ENCODE measurements at regions not wholly inside any gene's neighbourhood (a gene's known extent, or its start where the extent isn't known, plus 50 kb on each side); places are given as distances from the start of the nearest gene placed in this dataset.

DNA sequence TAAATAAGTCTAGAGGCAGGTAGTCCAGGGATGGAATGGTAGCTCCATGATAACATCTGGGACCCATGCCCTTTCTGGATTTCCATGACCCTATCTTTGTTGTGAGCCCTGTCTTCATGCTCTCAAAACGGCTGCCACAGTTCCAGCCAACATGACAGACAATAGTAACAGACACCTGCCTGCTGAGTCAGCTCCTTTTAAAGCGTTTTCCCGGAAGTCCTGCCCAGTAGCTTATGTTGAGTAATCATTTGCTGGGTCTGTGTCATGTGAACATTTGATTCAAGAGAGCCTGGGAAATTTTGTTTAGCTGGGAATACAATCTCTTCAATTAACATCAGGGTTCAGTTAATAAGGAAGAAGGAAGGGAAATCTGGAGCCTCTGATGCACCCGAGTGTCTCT is 262.2 kb upstream of the SULF2 start:
- Histone ChIP-seq H3K4me3 (ENCODE audit: low read depth, low read length) (no peak overlapping the region), H3K36me3 (ENCODE audit: control insufficient read depth, insufficient read depth, low read length) (no peaks in the 10 kb centered on the region), H3K27me3 (ENCODE audit: control insufficient read depth, insufficient read depth, low read length) (peaks cover 3% of the 10 kb centered on the region; the same call in 1 of the 2 replicates)
- no peak for DNase-seq (ENCODE audit: low read depth)
- CTCF ChIA-PET: no interaction called here
- POLR2A ChIA-PET: no interaction called here
- TF ChIP-seq CTCF (IDR thresholded peaks at IDR 0.05; ENCODE audit: insufficient read depth, low read depth, low read length): no peak

GRCh38 chr20:48042628-48043027 is 257.3 kb upstream of the SULF2 start:
- Histone ChIP-seq H3K36me3 (ENCODE audit: control insufficient read depth, insufficient read depth, low read length) (no peaks in the 10 kb centered on the region), H3K27me3 (ENCODE audit: control insufficient read depth, insufficient read depth, low read length) (peaks cover 3% of the 10 kb centered on the region; the same call in 1 of the 2 replicates), H3K4me3 (ENCODE audit: low read depth, low read length) (no peak overlapping the region)
- ChIA-PET POLR2A (no interaction called here), CTCF (interaction anchor here (1.9 kb wide), 1 partner anchor 10 kb away, joined by 5 read pairs; no protein-coding TSS in a partner anchor)
- no peak for DNase-seq (ENCODE audit: low read depth)
- no peak for TF ChIP-seq CTCF (IDR thresholded peaks at IDR 0.05; ENCODE audit: insufficient read depth, low read depth, low read length)

GRCh38 chr20:48041078-48041780 is 255.9 kb upstream of the SULF2 start:
- no peak for TF ChIP-seq CTCF (IDR thresholded peaks at IDR 0.05; ENCODE audit: insufficient read depth, low read depth, low read length)
- no peak overlapping the region for H3K4me3 ChIP-seq (ENCODE audit: low read depth, low read length)
- POLR2A ChIA-PET: no interaction called here

DNA sequence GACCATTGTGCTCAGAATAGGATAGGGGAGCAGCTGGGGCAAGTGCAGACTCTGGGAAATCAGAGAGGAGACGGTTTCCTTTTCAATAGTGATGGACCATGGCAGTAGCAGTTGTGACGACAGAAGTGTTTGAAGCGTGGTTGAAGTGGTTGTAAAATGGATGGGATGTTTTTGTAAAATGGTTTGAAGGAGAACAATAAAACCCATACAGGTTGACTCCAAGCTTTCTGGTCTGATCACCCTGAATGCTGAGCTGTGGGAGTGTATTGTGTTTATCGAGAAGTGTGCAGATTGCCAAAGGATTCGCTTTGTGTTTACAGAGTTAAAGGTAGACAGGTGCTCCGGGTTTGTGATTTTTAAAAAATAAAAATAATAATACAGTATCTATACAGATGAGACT is 255.2 kb upstream of the SULF2 start:
- ChIA-PET CTCF (interaction anchor here (0.9 kb wide), 2 partner anchors 10 to 11 kb away, joined by 3 read pairs; no protein-coding TSS in a partner anchor), POLR2A (no interaction called here)
- DNase-seq (ENCODE audit: low read depth): no peak
- no peak for TF ChIP-seq CTCF (IDR thresholded peaks at IDR 0.05; ENCODE audit: insufficient read depth, low read depth, low read length)
- Histone ChIP-seq H3K27me3 (ENCODE audit: control insufficient read depth, insufficient read depth, low read length) (no peaks in the 10 kb centered on the region), H3K4me3 (ENCODE audit: low read depth, low read length) (no peak overlapping the region), H3K36me3 (ENCODE audit: control insufficient read depth, insufficient read depth, low read length) (no peaks in the 10 kb centered on the region)

More at GRCh38 chr20:48041078-48041780, 255.9 kb upstream of the SULF2 start:
- H3K36me3 ChIP-seq (ENCODE audit: control insufficient read depth, insufficient read depth, low read length): no peaks in the 10 kb centered on the region
- no peak for DNase-seq (ENCODE audit: low read depth)
- H3K27me3 ChIP-seq (ENCODE audit: control insufficient read depth, insufficient read depth, low read length): peaks cover 1% of the 10 kb centered on the region; the same call in 1 of the 2 replicates
- CTCF ChIA-PET: interaction anchor here (1.4 kb wide), 1 partner anchor 9 kb away, joined by 3 read pairs; no protein-coding TSS in a partner anchor

GRCh38 chr20:48040051-48040450 is 254.8 kb upstream of the SULF2 start:
- Histone ChIP-seq H3K4me3 (ENCODE audit: low read depth, low read length) (no peak overlapping the region), H3K36me3 (ENCODE audit: control insufficient read depth, insufficient read depth, low read length) (no peaks in the 10 kb centered on the region), H3K27me3 (ENCODE audit: control insufficient read depth, insufficient read depth, low read length) (no peaks in the 10 kb centered on the region)
- ChIA-PET CTCF (interaction anchor here (0.6 to 0.9 kb wide), 3 partner anchors 10 to 254 kb away, joined by 3 read pairs; no protein-coding TSS in a partner anchor), POLR2A (no interaction called here)
- DNase-seq (ENCODE audit: low read depth): no peak
- TF ChIP-seq CTCF (IDR thresholded peaks at IDR 0.05; ENCODE audit: insufficient read depth, low read depth, low read length): no peak
